GM12891 (cell line): ENCODE measurements at regions not wholly inside any gene's neighbourhood (a gene's known extent, or its start where the extent isn't known, plus 50 kb on each side); places are given as distances from the start of the nearest gene placed in this dataset.

Experiments used
- POLR2A ChIP-seq: IDR thresholded peaks from 2 replicates; pipeline ENCODE4 v1.6.1; 2011; ENCODE audit warnings: low read depth, low read length, control low read depth
- POLR2AphosphoS5 ChIP-seq: IDR thresholded peaks from 2 replicates; pipeline ENCODE4 v1.6.1; 2011; ENCODE audit warnings: low read depth, low read length, control low read depth
- TAF1 ChIP-seq: IDR thresholded peaks from 2 replicates; pipeline ENCODE4 v1.6.1; 2011; ENCODE audit warnings: low read depth, low read length, control low read depth

GRCh38 chr5:3187771-3188425 is 407.7 kb upstream of the IRX1 start:
- TF ChIP-seq TAF1, result no peak
- no peak for TF ChIP-seq POLR2A
- TF ChIP-seq POLR2AphosphoS5, result no peak
